Gastrocnemius medialis (tissue), 4 donors: ENCODE measurements at regions not wholly inside any gene's neighbourhood (a gene's known extent, or its start where the extent isn't known, plus 50 kb on each side); places are given as distances from the start of the nearest gene placed in this dataset.

Experiments
- ATAC-seq, 2 donors: fragments of 150-250 bp; one replicate each; pipeline ENCODE4 v1.9.1; 2016
- DNase-seq, 2 donors: peaks; one replicate each; pipeline ENCODE4 v3.0.0-alpha.2; 2019
- H3K27ac ChIP-seq, 4 donors: fragments of 200-600 bp; sonication (generic); 1 replicate in 1 of 4; 2 replicates in 3 of 4; pipeline ENCODE4 v1.5.1; 2016 to 2018; ENCODE audit warnings: mild to moderate bottlenecking in 2 of 4, moderate library complexity in 1 of 4
- H3K27me3 ChIP-seq, 3 donors: fragments of 200-600 bp; sonication (generic) in 2 of 3; 1 replicate in 1 of 3; 2 replicates in 2 of 3; pipeline versions ENCODE4 v1.5.1 to v1.6.0; 2016 to 2019; ENCODE audit warnings: mild to moderate bottlenecking in 1 of 3, moderate library complexity in 1 of 3
- H3K36me3 ChIP-seq, 2 donors: fragments of 200-600 bp; sonication (generic) in 1 of 2; one replicate each; pipeline ENCODE4 v1.5.1; 2017 to 2018
- H3K4me1 ChIP-seq, 2 donors: fragments of 200-600 bp; sonication (generic) in 1 of 2; one replicate each; pipeline ENCODE4 v1.5.1; 2016 to 2017; ENCODE audit warnings: mild to moderate bottlenecking in 2 of 2
- H3K4me3 ChIP-seq, 4 donors: fragments of 200-600 bp; sonication (generic) in 3 of 4; 1 replicate in 1 of 4; 2 replicates in 3 of 4; pipeline ENCODE4 v1.5.1; 2016 to 2019; ENCODE audit warnings: mild to moderate bottlenecking in 2 of 4
- H3K9me3 ChIP-seq, 3 donors: fragments of 200-600 bp; sonication (generic) in 2 of 3; 1 replicate in 1 of 3; 2 replicates in 2 of 3; pipeline ENCODE4 v1.5.1; 2016 to 2019
- CTCF ChIP-seq, 5 experiments: fragments of 450-650 bp in 3 of 5; fragments of 200-600 bp in 2 of 5; sonication (generic) in 2 of 5; IDR thresholded peaks in 4 of 5; conservative IDR thresholded peaks in 1 of 5; 1 replicate in 4 of 5; 2 replicates in 1 of 5; pipeline ENCODE4 v1.5.1; 2016 to 2019; ENCODE audit warnings: antibody characterized with exemption in 5 of 5, mild to moderate bottlenecking in 3 of 5, moderate library complexity in 3 of 5
- POLR2A ChIP-seq, 2 donors: fragments of 450-650 bp; IDR thresholded peaks; one replicate each; pipeline ENCODE4 v1.6.1; 2017; ENCODE audit warnings: antibody characterized with exemption in 2 of 2, mild to moderate bottlenecking in 2 of 2, moderate library complexity in 2 of 2
- in situ Hi-C, 4 donors: fragments of 200-750 bp; cut with MboI; loops; one replicate each; pipeline versions ENCODE4 v1.15.0 to v1.8.0; 2017; ENCODE audit warnings: low sequenced_read_pairs in 4 of 4
- intact Hi-C: fragments of 100-400 bp; cut with DNase I; formaldehyde crosslinking; loops from one replicate; pipeline ENCODE4 v1.15.1; 2023; ENCODE audit warnings: low total_unique reads

GRCh38 chr10:57996536-57996935, 271.2 kb downstream of the IPMK start:
- intact Hi-C loops (no loop called here), in situ Hi-C loops (no loop called here)
- no peaks in the 10 kb centered on the region for H3K9me3 ChIP-seq
- H3K27me3 ChIP-seq: no peaks in the 10 kb centered on the region
- no peak overlapping the region for H3K4me3 ChIP-seq
- no peaks in the 10 kb centered on the region for H3K4me1 ChIP-seq
- no peaks in the 10 kb centered on the region for H3K36me3 ChIP-seq
- DNase-seq: no peak
- TF ChIP-seq CTCF (IDR thresholded peaks at IDR 0.05 in 4 of 5, conservative IDR thresholded peaks at IDR 0.05 in 1 of 5) (no peak), POLR2A (IDR thresholded peaks at IDR 0.05) (no peak)
- ATAC-seq: no peak
- no peak overlapping the region for H3K27ac ChIP-seq

GRCh38 chr10:57993302-57993701, 274.4 kb downstream of the IPMK start:
- intact Hi-C loops: no loop called here

GRCh38 chr10:57992321-57993077, 275.2 kb downstream of the IPMK start:
- H3K9me3 ChIP-seq: no peaks in the 10 kb centered on the region
- no peaks in the 10 kb centered on the region for H3K27me3 ChIP-seq
- no peak for DNase-seq
- in situ Hi-C loops: no loop called here
- no peak for TF ChIP-seq POLR2A (IDR thresholded peaks at IDR 0.05)
- intact Hi-C loops: no loop called here
- no peaks in the 10 kb centered on the region for H3K4me1 ChIP-seq
- H3K36me3 ChIP-seq: no peaks in the 10 kb centered on the region
- H3K27ac ChIP-seq: no peak overlapping the region
- ATAC-seq: no peak
- H3K4me3 ChIP-seq: no peak overlapping the region

More at GRCh38 chr10:57993302-57993701, 274.4 kb downstream of the IPMK start:
- no peaks in the 10 kb centered on the region for H3K4me1 ChIP-seq
- H3K36me3 ChIP-seq: no peaks in the 10 kb centered on the region
- in situ Hi-C loops: no loop called here
- H3K27ac ChIP-seq: no peak overlapping the region
- no peak for DNase-seq
- no peak overlapping the region for H3K4me3 ChIP-seq
- no peaks in the 10 kb centered on the region for H3K9me3 ChIP-seq
- no peak for ATAC-seq
- TF ChIP-seq CTCF (IDR thresholded peaks at IDR 0.05 in 4 of 5, conservative IDR thresholded peaks at IDR 0.05 in 1 of 5) (no peak), POLR2A (IDR thresholded peaks at IDR 0.05) (no peak)
- no peaks in the 10 kb centered on the region for H3K27me3 ChIP-seq

GRCh38 chr10:57988964-57989363, 278.7 kb downstream of the IPMK start:
- Histone ChIP-seq H3K27me3 (no peaks in the 10 kb centered on the region), H3K27ac (no peak overlapping the region), H3K4me1 (no peaks in the 10 kb centered on the region), H3K4me3 (no peak overlapping the region), H3K9me3 (no peaks in the 10 kb centered on the region), H3K36me3 (no peaks in the 10 kb centered on the region)
- TF ChIP-seq POLR2A (IDR thresholded peaks at IDR 0.05) (no peak), CTCF (IDR thresholded peaks at IDR 0.05 in 4 of 5, conservative IDR thresholded peaks at IDR 0.05 in 1 of 5) (no peak)
- ATAC-seq (no peak), DNase-seq (no peak)
- intact Hi-C loops: no loop called here
- in situ Hi-C loops: no loop called here

- Histone ChIP-seq H3K27ac (no peak overlapping the region), H3K36me3 (no peaks in the 10 kb centered on the region), H3K27me3 (no peaks in the 10 kb centered on the region), H3K4me1 (no peaks in the 10 kb centered on the region), H3K9me3 (no peaks in the 10 kb centered on the region), H3K4me3 (no peak overlapping the region)
- TF ChIP-seq POLR2A (IDR thresholded peaks at IDR 0.05) (no peak), CTCF (IDR thresholded peaks at IDR 0.05 in 4 of 5, conservative IDR thresholded peaks at IDR 0.05 in 1 of 5) (no peak)
- DNase-seq (no peak), ATAC-seq (no peak)
- intact Hi-C loops: no loop called here
- in situ Hi-C loops: no loop called here
These were observed 280.5 kb downstream of the IPMK start for GRCh38 chr10:57987055-57987721.
